AML-193 (cell line): ENCODE measurements at regions not wholly inside any gene's neighbourhood (a gene's known extent, or its start where the extent isn't known, plus 50 kb on each side); places are given as distances from the start of the nearest gene placed in this dataset.

Source experiments
- DNase-seq, 2 experiments: peaks; one replicate each; lab custom pipeline; 2025; lab: John Stamatoyannopoulos, UW

GRCh38 chr11:112400476-112401014, 139.9 kb upstream of the PLET1 start:
- DNase-seq: no peak

- no peak for DNase-seq
Measured at GRCh38 chr11:112401036-112401769, 140.5 kb upstream of the PLET1 start.

- DNase-seq: no peak
Measured at GRCh38 chr11:112403432-112403831, 142.8 kb upstream of the PLET1 start.

- DNase-seq: no peak
Measured at GRCh38 chr11:112404112-112404511, 143.5 kb upstream of the PLET1 start.

- DNase-seq: no peak
Measured at GRCh38 chr11:112408517-112408916, 147.9 kb upstream of the PLET1 start.

GRCh38 chr11:112410325-112410724, 149.7 kb upstream of the PLET1 start:
- DNase-seq: no peak

GRCh38 chr11:112412383-112412782, 151.7 kb upstream of the PLET1 start:
- DNase-seq: no peak

- DNase-seq: no peak
Measured at GRCh38 chr11:112417339-112417738, 156.7 kb upstream of the PLET1 start.

- DNase-seq: no peak
Measured at GRCh38 chr11:112418438-112418837, 157.8 kb upstream of the PLET1 start.

- DNase-seq: no peak
Measured at GRCh38 chr11:112421879-112422278, 161.2 kb upstream of the PLET1 start.

GRCh38 chr11:112425121-112425520, 164.5 kb upstream of the PLET1 start:
- DNase-seq: no peak

GRCh38 chr11:112437096-112437495, 176.4 kb upstream of the PLET1 start:
- no peak for DNase-seq

- no peak for DNase-seq
Measured at GRCh38 chr11:112439614-112440013, 179.0 kb upstream of the PLET1 start.

GRCh38 chr11:112440518-112440917, 179.9 kb upstream of the PLET1 start:
- no peak for DNase-seq

GRCh38 chr11:112448168-112448567, 187.5 kb upstream of the PLET1 start:
- DNase-seq: no peak

GRCh38 chr11:112448806-112449205, 188.1 kb upstream of the PLET1 start:
- DNase-seq: no peak

- DNase-seq: no peak
Measured at GRCh38 chr11:112451250-112451649, 190.6 kb upstream of the PLET1 start.

- peak; percentile 7 to 21 for DNase-seq
Measured at GRCh38 chr11:112453601-112454577, 193.2 kb upstream of the PLET1 start.

GRCh38 chr11:112454841-112455240, 194.2 kb upstream of the PLET1 start:
- DNase-seq: no peak

GRCh38 chr11:112455791-112456190, 195.1 kb upstream of the PLET1 start:
- DNase-seq: no peak

- DNase-seq: no peak
Measured at GRCh38 chr11:112457532-112457931, 196.9 kb upstream of the PLET1 start.

GRCh38 chr11:112459001-112459400, 198.3 kb upstream of the PLET1 start:
- DNase-seq: no peak

GRCh38 chr11:112460141-112460540, 199.5 kb upstream of the PLET1 start:
- DNase-seq: no peak
